Ishikawa (cell line): ENCODE measurements at regions not wholly inside any gene's neighbourhood (a gene's known extent, or its start where the extent isn't known, plus 50 kb on each side); places are given as distances from the start of the nearest gene placed in this dataset.

Source experiments
- CEBPB ChIP-seq: IDR thresholded peaks from 2 replicates; pipeline ENCODE4 v1.6.1; 2012
- EP300 ChIP-seq: IDR thresholded peaks from 2 replicates; pipeline ENCODE4 v1.6.1; 2012; ENCODE audit warnings: borderline replicate concordance
- FOXM1 ChIP-seq: IDR thresholded peaks from 2 replicates; pipeline ENCODE4 v1.6.1; 2012; ENCODE audit warnings: low read depth, borderline replicate concordance
- TCF12 ChIP-seq: IDR thresholded peaks from 2 replicates; pipeline ENCODE4 v1.6.1; 2012; ENCODE audit warnings: low read depth
- TF ChIP-seq, protein P1 (sequence below): IDR thresholded peaks from 2 replicates; pipeline ENCODE4 v1.6.1; 2012
- TF ChIP-seq, protein P2 (sequence below): IDR thresholded peaks from 2 replicates; pipeline ENCODE4 v1.6.1; 2012

GRCh38 chr2:76296438-76296837, 585.7 kb upstream of the GCFC2 start:
- TF ChIP-seq FOXM1 (no peak), EP300 (no peak), TCF12 (no peak), CEBPB (no peak)
- TF ChIP-seq, protein P1, sequence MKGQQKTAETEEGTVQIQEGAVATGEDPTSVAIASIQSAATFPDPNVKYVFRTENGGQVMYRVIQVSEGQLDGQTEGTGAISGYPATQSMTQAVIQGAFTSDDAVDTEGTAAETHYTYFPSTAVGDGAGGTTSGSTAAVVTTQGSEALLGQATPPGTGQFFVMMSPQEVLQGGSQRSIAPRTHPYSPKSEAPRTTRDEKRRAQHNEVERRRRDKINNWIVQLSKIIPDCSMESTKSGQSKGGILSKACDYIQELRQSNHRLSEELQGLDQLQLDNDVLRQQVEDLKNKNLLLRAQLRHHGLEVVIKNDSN: no peak
- TF ChIP-seq, protein P2, sequence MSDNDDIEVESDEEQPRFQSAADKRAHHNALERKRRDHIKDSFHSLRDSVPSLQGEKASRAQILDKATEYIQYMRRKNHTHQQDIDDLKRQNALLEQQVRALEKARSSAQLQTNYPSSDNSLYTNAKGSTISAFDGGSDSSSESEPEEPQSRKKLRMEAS: no peak
